ENCODE measurements at regions not wholly inside any gene's neighbourhood (a gene's known extent, or its start where the extent isn't known, plus 50 kb on each side); places are given as distances from the start of the nearest gene placed in this dataset.

DNA sequence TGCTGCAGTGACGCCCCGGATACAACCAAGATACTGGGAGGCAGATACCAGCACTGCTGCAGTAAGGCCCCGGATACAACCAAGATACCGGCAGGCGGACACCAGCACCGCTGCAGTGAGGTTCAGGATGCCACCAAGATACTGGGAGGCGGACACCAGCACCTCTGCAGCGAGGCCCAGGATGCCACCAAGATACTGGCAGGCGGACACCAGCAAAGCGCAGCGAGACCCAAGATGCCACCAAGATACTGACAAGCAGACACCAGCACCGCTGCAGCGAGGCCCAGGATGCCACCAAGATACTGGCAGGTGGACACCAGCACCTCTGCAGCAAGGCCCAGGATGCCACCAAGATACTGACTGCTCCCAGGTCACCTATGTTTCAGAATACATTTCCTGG is 225.2 kb downstream of the BRD1 start:
- no peak for TF ChIP-seq POLR2A (IDR thresholded peaks at IDR 0.05; ENCODE audit: low read depth, low read length)
- TF ChIP-seq POLR2AphosphoS5 (IDR thresholded peaks at IDR 0.05; ENCODE audit: low read depth, low read length), result no peak
- no peak for TF ChIP-seq TAF1 (IDR thresholded peaks at IDR 0.05; ENCODE audit: low read depth, low read length)
- TF ChIP-seq PAX5 (IDR thresholded peaks at IDR 0.05; ENCODE audit: insufficient read depth, low read length, severe bottlenecking), result no peak
- no peak for TF ChIP-seq POU2F2 (IDR thresholded peaks at IDR 0.05; ENCODE audit: low read depth, low read length)
- no peak for TF ChIP-seq SPI1 (IDR thresholded peaks at IDR 0.05; ENCODE audit: low read depth, low read length)

Data from GM12891 (cell line).